PC-3 (cell line): ENCODE measurements at regions not wholly inside any gene's neighbourhood (a gene's known extent, or its start where the extent isn't known, plus 50 kb on each side); places are given as distances from the start of the nearest gene placed in this dataset.

Experiments used
- EZH2 ChIP-seq: fragments of 300-600 bp; sonication (generic); IDR thresholded peaks from one replicate; pipeline ENCODE4 v1.6.1; 2017; ENCODE audit warnings: antibody characterized with exemption, mild to moderate bottlenecking, low read length; ENCODE audit not compliant: unreplicated experiment
- TF ChIP-seq, protein P1 (sequence below): fragments of 300-600 bp; sonication (generic); conservative IDR thresholded peaks from 2 replicates; pipeline ENCODE4 v1.5.1; 2017; ENCODE audit warnings: antibody characterized with exemption, low read depth, mild to moderate bottlenecking, low read length

DNA sequence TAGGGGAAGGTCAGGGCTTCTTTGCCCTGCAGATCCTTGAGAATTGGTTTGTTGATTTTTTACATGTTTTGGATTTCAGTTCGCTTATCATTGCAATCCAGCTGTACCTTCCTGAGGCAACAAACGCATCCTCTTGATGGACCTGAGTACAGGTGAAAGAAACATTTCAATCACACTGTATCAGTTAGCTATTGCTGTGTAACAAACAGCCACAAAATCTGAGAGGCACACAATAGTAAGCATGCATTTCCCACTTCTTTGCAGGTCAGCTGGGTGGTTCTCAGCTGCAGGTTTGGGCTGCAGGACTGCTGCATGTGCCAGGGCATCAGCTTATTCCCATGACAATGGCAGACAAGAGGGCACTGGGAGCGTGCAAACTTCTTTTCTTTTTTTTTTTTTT, 586.4 kb downstream of the MATN1 start:
- TF ChIP-seq, protein P1, sequence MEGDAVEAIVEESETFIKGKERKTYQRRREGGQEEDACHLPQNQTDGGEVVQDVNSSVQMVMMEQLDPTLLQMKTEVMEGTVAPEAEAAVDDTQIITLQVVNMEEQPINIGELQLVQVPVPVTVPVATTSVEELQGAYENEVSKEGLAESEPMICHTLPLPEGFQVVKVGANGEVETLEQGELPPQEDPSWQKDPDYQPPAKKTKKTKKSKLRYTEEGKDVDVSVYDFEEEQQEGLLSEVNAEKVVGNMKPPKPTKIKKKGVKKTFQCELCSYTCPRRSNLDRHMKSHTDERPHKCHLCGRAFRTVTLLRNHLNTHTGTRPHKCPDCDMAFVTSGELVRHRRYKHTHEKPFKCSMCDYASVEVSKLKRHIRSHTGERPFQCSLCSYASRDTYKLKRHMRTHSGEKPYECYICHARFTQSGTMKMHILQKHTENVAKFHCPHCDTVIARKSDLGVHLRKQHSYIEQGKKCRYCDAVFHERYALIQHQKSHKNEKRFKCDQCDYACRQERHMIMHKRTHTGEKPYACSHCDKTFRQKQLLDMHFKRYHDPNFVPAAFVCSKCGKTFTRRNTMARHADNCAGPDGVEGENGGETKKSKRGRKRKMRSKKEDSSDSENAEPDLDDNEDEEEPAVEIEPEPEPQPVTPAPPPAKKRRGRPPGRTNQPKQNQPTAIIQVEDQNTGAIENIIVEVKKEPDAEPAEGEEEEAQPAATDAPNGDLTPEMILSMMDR, result no peak
- TF ChIP-seq EZH2, result no peak
